ENCODE measurements at regions not wholly inside any gene's neighbourhood (a gene's known extent, or its start where the extent isn't known, plus 50 kb on each side); places are given as distances from the start of the nearest gene placed in this dataset.

DNA sequence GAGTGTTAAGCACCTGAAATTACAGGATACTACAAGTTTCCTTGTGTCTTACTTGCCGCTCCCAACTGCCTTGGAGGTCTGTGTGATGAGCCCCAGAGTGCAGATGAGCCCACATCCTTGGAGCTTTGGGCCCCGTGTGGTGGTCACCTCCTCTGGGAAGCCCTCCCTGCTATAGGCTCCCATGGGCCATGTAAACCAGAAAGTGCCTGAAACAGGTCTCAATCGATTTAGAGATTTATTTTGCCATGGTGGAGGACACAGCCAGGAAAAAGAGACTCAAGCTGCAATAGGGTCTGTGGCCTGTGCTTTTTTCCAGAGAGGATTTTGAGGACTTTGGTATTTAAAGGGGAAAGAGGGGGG is 89.4 kb upstream of the KCTD7 start:
- Histone ChIP-seq H4K91ac (ENCODE audit: insufficient read depth, low read depth, low read length) (no peak overlapping the region), H3K9ac (ENCODE audit: low read depth, low read length) (no peak overlapping the region), H3K9me3 (ENCODE audit: control insufficient read depth, insufficient read depth, low read length) (no peaks in the 10 kb centered on the region), H3K23ac (ENCODE audit: low read depth, low read length) (no peak overlapping the region), H3K79me1 (ENCODE audit: low read depth in 1 of 2, low read length in 2 of 2) (peaks cover 20 to 66% of the 10 kb centered on the region in 2 experiments), H3K9me1 (ENCODE audit: insufficient read depth, low read length) (peaks cover 11% of the 10 kb centered on the region), H3K4ac (ENCODE audit: low read depth, low read length) (no peak overlapping the region), H2BK15ac (ENCODE audit: low read depth, low read length) (no peak overlapping the region), H2AFZ (replicated peaks; ENCODE audit: low read length, poor library complexity) (no peak overlapping the region), H2BK20ac (ENCODE audit: low read depth, low read length) (no peak overlapping the region), H2BK5ac (ENCODE audit: low read depth, low read length, poor library complexity, severe bottlenecking) (no peak overlapping the region), H4K8ac (ENCODE audit: low read depth in 2 of 2, low read length in 2 of 2) (no peak overlapping the region), H3K4me2 (ENCODE audit: low read depth, low read length) (no peak overlapping the region), H4K5ac (ENCODE audit: low read depth, low read length) (no peak overlapping the region), H3K4me1 (ENCODE audit: control insufficient read depth, insufficient read depth, low read length) (peaks cover 12% of the 10 kb centered on the region), H3K4me3 (ENCODE audit: insufficient read depth, low read depth, low read length) (no peak overlapping the region), H3K14ac (replicated peaks; ENCODE audit: low read depth, low read length) (no peak overlapping the region), H3K36me3 (ENCODE audit: control insufficient read depth, insufficient read depth, low read length) (peaks cover 18% of the 10 kb centered on the region), H4K20me1 (ENCODE audit: insufficient read depth, low read length) (peaks cover 6% of the 10 kb centered on the region; the same call in 1 of the 2 replicates), H2AK5ac (ENCODE audit: low read depth, low read length) (no peak overlapping the region), H2AK9ac (replicated peaks; ENCODE audit: low read depth, low read length, poor library complexity) (no peak overlapping the region), H2BK120ac (ENCODE audit: low read depth, low read length) (no peak overlapping the region), H3K27me3 (ENCODE audit: control insufficient read depth, insufficient read depth, low read length) (no peaks in the 10 kb centered on the region), H3K56ac (ENCODE audit: extremely low read depth, insufficient read depth, low read length) (no peak overlapping the region), H3K18ac (ENCODE audit: low read depth, low read length) (no peak overlapping the region), H3K27ac (ENCODE audit: insufficient read depth, low read length) (no peak overlapping the region)
- dilution Hi-C loops (cut with HindIII; ENCODE audit: low sequenced_read_pairs, unreplicated experiment): no loop called here
- TF ChIP-seq NFE2L2 (IDR thresholded peaks at IDR 0.05; ENCODE audit: low read depth, low read length) (no peak), SMC3 (IDR thresholded peaks at IDR 0.05; ENCODE audit: low read depth, low read length) (no peak)
- DNase-seq (no peak), ATAC-seq (ENCODE audit: low read depth) (no peak)
- ChIA-PET POLR2A (ENCODE audit: unreplicated experiment) (no interaction called here), CTCF (no interaction called here)
- intact Hi-C loops (cut with micrococcal nuclease): no loop called here
- 92% methylated on average over 2 of the region's 3 CpGs; no CpG with 5 or more reads in 1 of the 2 experiments for WGBS, 2 experiments (ENCODE audit: extremely low coverage in 2 of 2, insufficient read length in 1 of 2)
- BruUV-seq (replicated peaks): no TSS peak
- in situ Hi-C loops (cut with MboI; ENCODE audit: low sequenced_read_pairs): no loop called here
